WERI-Rb-1 (cell line): ENCODE measurements at regions not wholly inside any gene's neighbourhood (a gene's known extent, or its start where the extent isn't known, plus 50 kb on each side); places are given as distances from the start of the nearest gene placed in this dataset.

Experiments used
- DNase-seq: peaks from one replicate; pipeline ENCODE4 v3.0.0-alpha.2; 2020
- H3K27ac ChIP-seq: fragments of 250-450 bp; sonication (Bioruptor Pico); 2 replicates; pipeline ENCODE4 v1.5.1; 2020; ENCODE audit warnings: mild to moderate bottlenecking, moderate library complexity
- H3K27me3 ChIP-seq: fragments of 250-450 bp; sonication (Bioruptor Pico); 2 replicates; pipeline ENCODE4 v1.5.1; 2021; ENCODE audit warnings: mild to moderate bottlenecking, low read depth, moderate library complexity; ENCODE audit not compliant: insufficient read depth, severe bottlenecking
- H3K36me3 ChIP-seq: fragments of 250-450 bp; sonication (Bioruptor Pico); 2 replicates; pipeline ENCODE4 v1.5.1; 2020; ENCODE audit warnings: mild to moderate bottlenecking, moderate library complexity
- H3K4me3 ChIP-seq: 2 replicates; pipeline ENCODE4 v1.5.1; 2011; ENCODE audit warnings: low read depth, mild to moderate bottlenecking, control low read depth, low read length
- H3K9me3 ChIP-seq: fragments of 250-450 bp; sonication (Bioruptor Pico); 2 replicates; pipeline ENCODE4 v1.5.1; 2021; ENCODE audit warnings: mild to moderate bottlenecking, moderate library complexity; ENCODE audit not compliant: severe bottlenecking
- TF ChIP-seq, protein P1 (sequence below): IDR thresholded peaks from 2 replicates; pipeline ENCODE4 v1.5.1; 2011; ENCODE audit warnings: low read depth, mild to moderate bottlenecking, control low read depth, inconsistent platforms, low read length

DNA sequence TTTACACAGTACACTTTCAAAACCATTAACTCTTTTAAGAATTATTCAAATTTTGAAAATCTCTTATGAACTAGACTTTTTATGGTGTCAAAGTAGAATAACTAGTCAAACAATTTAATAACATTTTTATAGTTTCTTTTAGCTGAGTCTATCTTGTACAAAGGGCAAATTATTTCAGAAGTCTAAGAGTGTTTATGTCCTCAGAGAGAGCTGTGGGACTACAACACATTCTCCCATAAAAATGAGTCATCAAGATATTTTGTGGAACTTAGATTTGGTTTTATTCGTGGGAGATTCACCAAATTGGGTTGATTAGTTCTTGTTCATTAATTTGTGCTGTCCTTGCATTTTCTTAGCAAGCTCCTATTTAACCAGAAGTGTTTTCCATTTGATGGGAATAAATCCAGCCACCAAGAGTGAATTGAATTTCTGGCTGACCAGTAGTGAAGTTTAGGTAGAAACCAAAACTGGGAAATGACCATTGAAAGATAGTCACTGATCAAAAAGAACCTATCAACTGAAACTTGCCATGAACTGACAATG is 291.0 kb downstream of the DLEU7 start:
- Histone ChIP-seq H3K36me3 (no peaks in the 10 kb centered on the region), H3K27me3 (no peaks in the 10 kb centered on the region), H3K9me3 (no peaks in the 10 kb centered on the region), H3K4me3 (no peak overlapping the region), H3K27ac (no peak overlapping the region)
- TF ChIP-seq, protein P1, sequence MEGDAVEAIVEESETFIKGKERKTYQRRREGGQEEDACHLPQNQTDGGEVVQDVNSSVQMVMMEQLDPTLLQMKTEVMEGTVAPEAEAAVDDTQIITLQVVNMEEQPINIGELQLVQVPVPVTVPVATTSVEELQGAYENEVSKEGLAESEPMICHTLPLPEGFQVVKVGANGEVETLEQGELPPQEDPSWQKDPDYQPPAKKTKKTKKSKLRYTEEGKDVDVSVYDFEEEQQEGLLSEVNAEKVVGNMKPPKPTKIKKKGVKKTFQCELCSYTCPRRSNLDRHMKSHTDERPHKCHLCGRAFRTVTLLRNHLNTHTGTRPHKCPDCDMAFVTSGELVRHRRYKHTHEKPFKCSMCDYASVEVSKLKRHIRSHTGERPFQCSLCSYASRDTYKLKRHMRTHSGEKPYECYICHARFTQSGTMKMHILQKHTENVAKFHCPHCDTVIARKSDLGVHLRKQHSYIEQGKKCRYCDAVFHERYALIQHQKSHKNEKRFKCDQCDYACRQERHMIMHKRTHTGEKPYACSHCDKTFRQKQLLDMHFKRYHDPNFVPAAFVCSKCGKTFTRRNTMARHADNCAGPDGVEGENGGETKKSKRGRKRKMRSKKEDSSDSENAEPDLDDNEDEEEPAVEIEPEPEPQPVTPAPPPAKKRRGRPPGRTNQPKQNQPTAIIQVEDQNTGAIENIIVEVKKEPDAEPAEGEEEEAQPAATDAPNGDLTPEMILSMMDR = no peak
- DNase-seq = no peak

DNA sequence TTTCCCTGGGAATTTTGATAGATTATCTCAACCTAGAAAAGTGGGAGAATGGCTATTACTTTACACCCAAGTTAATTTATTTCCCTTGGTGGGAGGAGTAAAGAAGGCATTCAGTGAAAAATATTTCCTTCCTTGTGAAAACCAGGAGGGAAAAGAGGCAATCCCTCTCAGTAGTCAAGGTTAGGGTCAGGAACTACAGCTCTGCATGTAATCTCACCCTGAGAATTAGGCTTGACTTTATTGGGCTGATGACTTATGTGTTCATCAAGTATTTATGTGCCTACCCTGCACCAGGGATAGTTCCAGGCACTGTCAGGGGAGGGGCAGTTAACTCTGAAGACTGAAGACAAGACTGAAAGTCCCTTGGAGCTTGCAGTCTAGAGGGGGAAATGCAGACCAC is 281.8 kb downstream of the DLEU7 start:
- TF ChIP-seq, protein P1 = no peak
- H3K36me3 ChIP-seq = no peaks in the 10 kb centered on the region
- no peak overlapping the region for H3K4me3 ChIP-seq
- no peak overlapping the region for H3K27ac ChIP-seq
- no peaks in the 10 kb centered on the region for H3K27me3 ChIP-seq
- H3K9me3 ChIP-seq = no peaks in the 10 kb centered on the region
- no peak for DNase-seq

DNA sequence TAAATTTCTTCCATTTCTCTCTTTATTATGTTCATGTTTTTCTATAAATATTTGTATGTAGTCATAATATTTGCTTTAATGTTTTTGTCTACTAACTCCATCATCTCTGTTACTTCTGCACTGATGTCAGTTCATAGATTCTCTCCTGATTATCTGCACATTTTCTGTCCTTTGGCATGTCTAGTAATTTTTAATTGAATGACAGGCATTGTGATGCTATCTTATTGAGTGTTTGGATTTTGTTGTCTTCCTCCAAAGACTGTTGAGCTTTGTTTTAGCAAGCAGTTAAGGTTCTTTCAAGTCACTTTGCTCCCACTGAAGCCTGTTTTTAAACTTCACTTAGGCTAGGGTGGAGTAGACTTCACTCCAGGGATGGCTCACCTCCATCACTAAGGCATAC is 276.8 kb downstream of the DLEU7 start:
- Histone ChIP-seq H3K27me3 (no peaks in the 10 kb centered on the region), H3K27ac (no peak overlapping the region), H3K9me3 (no peaks in the 10 kb centered on the region), H3K36me3 (no peaks in the 10 kb centered on the region), H3K4me3 (no peak overlapping the region)
- TF ChIP-seq, protein P1 = no peak
- no peak for DNase-seq

DNA sequence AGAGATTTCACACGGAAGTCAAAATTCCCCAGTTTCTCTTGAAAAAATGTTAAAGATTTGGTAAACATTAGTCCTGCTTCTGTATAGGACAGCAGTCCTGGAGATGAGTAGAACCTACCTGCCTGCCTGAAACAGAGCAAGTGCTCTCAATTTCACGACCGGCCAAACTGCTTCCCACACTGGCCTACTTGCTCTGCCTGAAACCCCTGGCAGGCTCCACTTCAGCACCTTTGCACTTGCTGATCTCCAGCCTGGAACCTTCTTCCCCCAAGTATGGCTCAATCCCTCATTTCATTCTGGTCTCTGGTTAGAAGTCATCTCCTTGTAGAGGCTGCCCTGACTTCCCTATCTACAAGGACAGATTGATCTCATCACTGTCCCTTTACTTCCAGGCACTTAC is 271.4 kb downstream of the DLEU7 start:
- no peaks in the 10 kb centered on the region for H3K9me3 ChIP-seq
- no peaks in the 10 kb centered on the region for H3K36me3 ChIP-seq
- no peaks in the 10 kb centered on the region for H3K27me3 ChIP-seq
- H3K27ac ChIP-seq = no peak overlapping the region
- TF ChIP-seq, protein P1 = no peak
- no peak for DNase-seq
- no peak overlapping the region for H3K4me3 ChIP-seq

DNA sequence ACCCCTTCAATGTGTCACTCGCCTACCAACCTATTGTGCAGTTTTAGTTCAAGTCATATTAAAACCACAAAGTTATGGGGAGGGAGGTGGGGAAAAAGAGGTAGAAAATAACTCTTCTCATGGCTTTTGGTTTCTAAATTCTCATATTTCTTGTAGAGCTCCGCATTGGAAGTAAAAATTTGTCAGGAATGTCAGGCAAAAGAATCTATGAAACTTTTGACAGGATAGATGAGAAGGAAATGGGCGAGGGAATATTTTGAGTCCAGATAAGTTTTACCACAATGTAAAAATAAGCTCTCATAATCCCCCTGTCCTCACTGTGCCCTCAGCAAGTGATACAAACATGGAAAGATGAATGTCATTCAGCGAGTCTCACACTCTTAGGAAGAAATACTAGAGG is 270.4 kb downstream of the DLEU7 start:
- H3K36me3 ChIP-seq = no peaks in the 10 kb centered on the region
- H3K4me3 ChIP-seq = no peak overlapping the region

DNA sequence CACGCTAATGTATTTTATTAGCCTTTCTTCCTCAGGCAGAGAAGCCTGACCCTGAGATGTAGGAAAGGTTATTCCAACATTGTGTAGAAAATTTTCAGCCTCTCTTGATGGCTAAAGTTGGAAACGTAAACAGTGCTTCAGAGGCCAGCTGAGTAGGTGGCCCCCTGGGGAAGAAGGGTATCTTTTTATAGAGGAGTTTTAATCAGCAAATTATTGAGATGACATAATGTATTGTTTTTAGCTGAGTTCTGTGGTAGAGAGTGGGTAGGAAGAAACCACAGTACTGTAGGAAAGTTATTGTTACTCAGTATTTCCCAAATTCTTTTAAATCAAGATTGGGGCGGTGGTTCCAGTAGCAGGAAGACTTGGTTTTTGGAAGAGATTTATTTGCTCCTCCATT is 268.8 kb downstream of the DLEU7 start:
- Histone ChIP-seq H3K9me3 (no peaks in the 10 kb centered on the region), H3K4me3 (no peak overlapping the region), H3K27me3 (no peaks in the 10 kb centered on the region), H3K27ac (no peak overlapping the region), H3K36me3 (no peaks in the 10 kb centered on the region)
- DNase-seq = no peak
- TF ChIP-seq, protein P1 = no peak

More for the DNA sequence above, 270.4 kb downstream of the DLEU7 start:
- H3K9me3 ChIP-seq = no peaks in the 10 kb centered on the region
- TF ChIP-seq, protein P1 = no peak
- no peak overlapping the region for H3K27ac ChIP-seq
- H3K27me3 ChIP-seq = no peaks in the 10 kb centered on the region
- DNase-seq = no peak
